ENCODE measurements at regions not wholly inside any gene's neighbourhood (a gene's known extent, or its start where the extent isn't known, plus 50 kb on each side); places are given as distances from the start of the nearest gene placed in this dataset.

- no peaks in the 10 kb centered on the region for H3K9me3 ChIP-seq (ENCODE audit: insufficient read depth in 2 of 2, low read depth in 1 of 2, low read length in 1 of 2)
- no peak overlapping the region for H4K8ac ChIP-seq (ENCODE audit: extremely low read depth, insufficient read depth, low read length)
- H2BK120ac ChIP-seq (replicated peaks; ENCODE audit: low read depth, low read length) = no peak overlapping the region
- no peak overlapping the region for H3K9ac ChIP-seq (replicated peaks in 1 of 4; ENCODE audit: extremely low read depth in 1 of 4, low read depth in 3 of 4, low read length in 3 of 4)
- H3K27ac ChIP-seq (ENCODE audit: low read depth, low read length) = no peak overlapping the region
- 86% methylated on average over 4 of the region's 4 CpGs; no CpG with 5 or more reads in 1 of the 2 experiments for WGBS, 2 experiments (ENCODE audit: extremely low coverage in 1 of 2, insufficient coverage in 1 of 2, insufficient read length in 1 of 2, insufficient replicate concordance in 2 of 2, low coverage in 1 of 2, low lambda C conversion rate in 2 of 2, missing lambda C conversion rate in 1 of 2)
- ChIA-PET CTCF (ENCODE audit: partially characterized antibody) (interaction anchor here (1.0 kb wide), 1 partner anchor 1227 kb away, joined by 3 read pairs; no protein-coding TSS in a partner anchor), POLR2A (ENCODE audit: partially characterized antibody) (no interaction called here)
- H2AK5ac ChIP-seq (ENCODE audit: low read depth, low read length) = no peak overlapping the region
- no peaks in the 10 kb centered on the region for H3K27me3 ChIP-seq (replicated peaks in 1 of 4; ENCODE audit: control insufficient read depth in 3 of 4, extremely low read depth in 1 of 4, insufficient read depth in 3 of 4, low read length in 3 of 4)
- H3K23ac ChIP-seq (ENCODE audit: insufficient read length) = no peak overlapping the region
- H3K79me2 ChIP-seq (ENCODE audit: control insufficient read depth in 1 of 2, insufficient read depth in 2 of 2, low read length in 2 of 2) = no peaks in the 10 kb centered on the region
- DNase-seq (ENCODE audit: low read depth in 1 of 2, low spot score in 2 of 2) = no peak
- no peaks in the 10 kb centered on the region for H3K79me1 ChIP-seq (ENCODE audit: low read depth, low read length)
- H3K36me3 ChIP-seq (ENCODE audit: control insufficient read depth in 2 of 4, insufficient read depth in 4 of 4, low read length in 3 of 4) = no peaks in the 10 kb centered on the region
- H2BK20ac ChIP-seq (ENCODE audit: low read length) = no peak overlapping the region
- FAIRE-seq = no peak
- no peak overlapping the region for H4K5ac ChIP-seq (ENCODE audit: insufficient read length, low read depth, low read length)
- no peak overlapping the region for H3K4ac ChIP-seq (replicated peaks; ENCODE audit: insufficient read length, low read depth, low read length)
- H4K20me1 ChIP-seq (replicated peaks in 1 of 2; ENCODE audit: control insufficient read depth in 1 of 2, insufficient read depth in 2 of 2, low read length in 2 of 2) = no peaks in the 10 kb centered on the region
- H3K4me3 ChIP-seq (ENCODE audit: extremely low read depth in 1 of 4, insufficient read depth in 2 of 4, low read depth in 3 of 4, low read length in 4 of 4) = no peak overlapping the region
- TF ChIP-seq ATF2 (IDR thresholded peaks at IDR 0.05; ENCODE audit: low read length) = no peak
- no peak for TF ChIP-seq SAP30 (IDR thresholded peaks at IDR 0.05; ENCODE audit: insufficient read depth, insufficient replicate concordance, low read length)
- no peak for TF ChIP-seq CREB1 (IDR thresholded peaks at IDR 0.05)
- no peak for TF ChIP-seq NANOG (IDR thresholded peaks at IDR 0.05; ENCODE audit: insufficient read depth, low read depth, low read length, poor library complexity, severe bottlenecking)
- TF ChIP-seq ASH2L (IDR thresholded peaks at IDR 0.05; ENCODE audit: low read length) = no peak
- no peak for TF ChIP-seq JUN (IDR thresholded peaks at IDR 0.05; ENCODE audit: low read depth, low read length)
- TF ChIP-seq ZNF274 (IDR thresholded peaks at IDR 0.05; ENCODE audit: borderline replicate concordance, extremely low read depth, low read length) = no peak
- TF ChIP-seq CBX5 (IDR thresholded peaks at IDR 0.05; ENCODE audit: low read depth, low read length) = no peak
- TF ChIP-seq POU5F1 (IDR thresholded peaks at IDR 0.05; ENCODE audit: low read depth, low read length) = no peak
- TF ChIP-seq POLR2A (IDR thresholded peaks at IDR 0.05; ENCODE audit: control extremely low read depth in 1 of 2, low read depth in 2 of 2, low read length in 2 of 2) = no peak
- no peak for TF ChIP-seq E2F6 (IDR thresholded peaks at IDR 0.05)
- TF ChIP-seq KDM1A (IDR thresholded peaks at IDR 0.05; ENCODE audit: borderline replicate concordance, low read length) = no peak
- H2BK12ac ChIP-seq (ENCODE audit: low read depth, low read length) = no peak overlapping the region
- H3K4me2 ChIP-seq (ENCODE audit: insufficient read depth in 1 of 2, low read depth in 2 of 2, low read length in 2 of 2) = no peak overlapping the region
- H3K14ac ChIP-seq (ENCODE audit: insufficient read length) = no peak overlapping the region
- H4K91ac ChIP-seq (replicated peaks; ENCODE audit: insufficient read length, low read length) = no peak overlapping the region
- no peak overlapping the region for H2AFZ ChIP-seq (ENCODE audit: low read length)
- H2BK5ac ChIP-seq (ENCODE audit: low read depth, low read length) = no peak overlapping the region
- no peak overlapping the region for H3K56ac ChIP-seq (replicated peaks; ENCODE audit: insufficient read length, low read depth, low read length)
- H3K18ac ChIP-seq (ENCODE audit: extremely low read depth, low read length) = no peak overlapping the region
- no peaks in the 10 kb centered on the region for H3K23me2 ChIP-seq (ENCODE audit: low read depth, low read length)
- H3K4me1 ChIP-seq (replicated peaks in 1 of 4; ENCODE audit: control insufficient read depth in 3 of 4, insufficient read depth in 4 of 4, low read length in 3 of 4) = no peaks in the 10 kb centered on the region
- H2BK15ac ChIP-seq (ENCODE audit: low read length) = no peak overlapping the region
Observed at GRCh38 chr1:219477861-219478260, 135.0 kb downstream of the ZC3H11B start.
